ENCODE measurements at regions not wholly inside any gene's neighbourhood (a gene's known extent, or its start where the extent isn't known, plus 50 kb on each side); places are given as distances from the start of the nearest gene placed in this dataset.
"Not testable (repeated sequence)": the region's sequence is repeated elsewhere in the genome, so short reads cannot be mapped to it uniquely, and the experiment has no call there.

DNA sequence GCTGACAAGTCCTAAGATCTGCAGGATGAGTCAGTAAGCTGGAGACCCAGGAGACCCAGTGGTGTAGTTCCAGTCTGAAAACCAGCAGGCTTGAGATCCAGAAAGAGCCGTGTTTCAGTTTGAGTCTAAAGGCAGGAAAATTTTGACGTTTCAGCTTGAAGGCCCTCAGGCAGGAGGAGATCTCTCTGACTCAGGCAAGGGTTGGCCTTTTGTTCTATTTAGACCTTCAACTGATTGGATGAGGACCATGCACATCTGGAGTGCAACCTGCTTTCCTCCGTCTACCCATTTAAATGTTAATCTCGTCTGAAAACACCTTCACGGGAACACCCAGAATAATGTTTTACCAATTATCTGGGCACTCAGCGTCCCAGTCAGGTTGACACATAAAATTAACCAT is 69.5 kb downstream of the NPIPA7 start:
- no CpG with 5 or more reads among the region's 6 CpGs for WGBS (ENCODE audit: insufficient coverage, low lambda C conversion rate)

GRCh38 chr16:16449712-16450237 is 70.8 kb downstream of the NPIPA7 start:
- DNase-seq; H3K9me3 ChIP-seq (ENCODE audit: control insufficient read depth, low read depth, low read length): not testable (repeated sequence)
- WGBS (ENCODE audit: insufficient coverage, low lambda C conversion rate) = no CpG with 5 or more reads among the region's 4 CpGs

More for the DNA sequence above, 69.5 kb downstream of the NPIPA7 start:
- not testable (repeated sequence) for H3K4me3 ChIP-seq (ENCODE audit: low read length); H3K27me3 ChIP-seq (ENCODE audit: control insufficient read depth, insufficient read depth, low read length); H3K4me1 ChIP-seq (ENCODE audit: control insufficient read depth, insufficient read depth, low read length); DNase-seq; H3K36me3 ChIP-seq (ENCODE audit: control insufficient read depth, insufficient read depth, low read length); H3K27ac ChIP-seq (ENCODE audit: low read length); H3K9me3 ChIP-seq (ENCODE audit: control insufficient read depth, low read depth, low read length)

GRCh38 chr16:16451721-16452410 is 72.9 kb downstream of the NPIPA7 start:
- H3K27me3 ChIP-seq (ENCODE audit: control insufficient read depth, insufficient read depth, low read length); DNase-seq; H3K27ac ChIP-seq (ENCODE audit: low read length); H3K4me1 ChIP-seq (ENCODE audit: control insufficient read depth, insufficient read depth, low read length); H3K9me3 ChIP-seq (ENCODE audit: control insufficient read depth, low read depth, low read length); H3K36me3 ChIP-seq (ENCODE audit: control insufficient read depth, insufficient read depth, low read length); H3K4me3 ChIP-seq (ENCODE audit: low read length): not testable (repeated sequence)
- WGBS (ENCODE audit: insufficient coverage, low lambda C conversion rate) = no CpG with 5 or more reads among the region's 10 CpGs

More at GRCh38 chr16:16449712-16450237, 70.8 kb downstream of the NPIPA7 start:
- not testable (repeated sequence) for H3K27me3 ChIP-seq (ENCODE audit: control insufficient read depth, insufficient read depth, low read length); H3K36me3 ChIP-seq (ENCODE audit: control insufficient read depth, insufficient read depth, low read length); H3K4me3 ChIP-seq (ENCODE audit: low read length); H3K27ac ChIP-seq (ENCODE audit: low read length); H3K4me1 ChIP-seq (ENCODE audit: control insufficient read depth, insufficient read depth, low read length)

GRCh38 chr16:16458579-16458978 is 79.6 kb downstream of the NPIPA7 start:
- H3K4me3 ChIP-seq (ENCODE audit: low read length); H3K27ac ChIP-seq (ENCODE audit: low read length); DNase-seq; H3K9me3 ChIP-seq (ENCODE audit: control insufficient read depth, low read depth, low read length); H3K36me3 ChIP-seq (ENCODE audit: control insufficient read depth, insufficient read depth, low read length); H3K4me1 ChIP-seq (ENCODE audit: control insufficient read depth, insufficient read depth, low read length); H3K27me3 ChIP-seq (ENCODE audit: control insufficient read depth, insufficient read depth, low read length): not testable (repeated sequence)
- no CpG with 5 or more reads among the region's 5 CpGs for WGBS (ENCODE audit: insufficient coverage, low lambda C conversion rate)

GRCh38 chr16:16463792-16464191 is 84.9 kb downstream of the NPIPA7 start:
- H3K27me3 ChIP-seq (ENCODE audit: control insufficient read depth, insufficient read depth, low read length); H3K36me3 ChIP-seq (ENCODE audit: control insufficient read depth, insufficient read depth, low read length); H3K27ac ChIP-seq (ENCODE audit: low read length); DNase-seq; H3K4me1 ChIP-seq (ENCODE audit: control insufficient read depth, insufficient read depth, low read length); H3K9me3 ChIP-seq (ENCODE audit: control insufficient read depth, low read depth, low read length); H3K4me3 ChIP-seq (ENCODE audit: low read length): not testable (repeated sequence)
- WGBS (ENCODE audit: insufficient coverage, low lambda C conversion rate) = no CpG with 5 or more reads among the region's 6 CpGs

GRCh38 chr16:16488919-16489318 is 110.0 kb downstream of the NPIPA7 start:
- no CpG with 5 or more reads among the region's 4 CpGs for WGBS (ENCODE audit: insufficient coverage, low lambda C conversion rate)
- not testable (repeated sequence) for H3K36me3 ChIP-seq (ENCODE audit: control insufficient read depth, insufficient read depth, low read length); DNase-seq

DNA sequence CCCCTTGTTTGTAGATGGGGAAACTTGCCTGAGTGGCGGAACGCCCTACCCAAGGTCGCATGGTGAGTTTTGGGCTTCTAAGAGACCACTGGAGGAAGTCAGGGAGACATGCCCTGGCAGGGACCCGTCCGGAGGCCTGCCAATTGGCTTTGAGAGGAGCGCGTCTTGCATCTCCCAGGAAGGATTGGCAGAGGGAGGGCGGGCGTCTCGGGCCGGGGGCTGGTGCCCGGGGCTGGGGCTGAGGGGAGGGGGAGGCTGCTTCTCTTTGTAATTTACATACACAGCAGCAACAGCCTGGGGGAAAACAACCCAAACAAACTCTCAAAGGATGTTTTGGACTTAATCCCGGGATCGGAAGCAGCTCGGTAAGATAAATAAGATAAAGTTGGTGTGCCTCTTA is 110.5 kb downstream of the NPIPA7 start:
- H3K4me1 ChIP-seq (ENCODE audit: control insufficient read depth, insufficient read depth, low read length); H3K4me3 ChIP-seq (ENCODE audit: low read length): not testable (repeated sequence)
- WGBS (ENCODE audit: insufficient coverage, low lambda C conversion rate) = no CpG with 5 or more reads among the region's 15 CpGs

More at GRCh38 chr16:16488919-16489318, 110.0 kb downstream of the NPIPA7 start:
- H3K4me3 ChIP-seq (ENCODE audit: low read length); H3K9me3 ChIP-seq (ENCODE audit: control insufficient read depth, low read depth, low read length); H3K27ac ChIP-seq (ENCODE audit: low read length); H3K27me3 ChIP-seq (ENCODE audit: control insufficient read depth, insufficient read depth, low read length); H3K4me1 ChIP-seq (ENCODE audit: control insufficient read depth, insufficient read depth, low read length): not testable (repeated sequence)

DNA sequence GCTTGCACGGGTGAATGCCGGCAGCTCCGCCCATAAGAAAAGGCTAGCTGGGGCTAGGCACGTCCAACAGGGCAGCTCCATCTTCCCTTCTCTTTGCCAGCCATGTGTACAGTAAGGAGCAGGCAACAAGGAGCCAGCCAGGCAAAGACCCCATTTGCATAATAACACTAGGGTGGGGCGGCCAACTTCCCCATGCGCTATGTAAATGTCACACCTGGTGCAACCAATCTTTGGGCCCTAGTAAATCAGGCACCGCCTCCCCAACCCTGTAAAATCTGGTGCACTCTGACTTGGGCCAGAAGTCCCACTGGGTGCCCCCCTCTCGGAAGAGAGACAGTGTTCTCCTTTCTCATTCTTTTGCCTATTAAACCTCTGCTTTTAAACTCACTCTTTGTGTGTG is 115.2 kb downstream of the NPIPA7 start:
- H3K9me3 ChIP-seq (ENCODE audit: control insufficient read depth, low read depth, low read length); H3K4me3 ChIP-seq (ENCODE audit: low read length); H3K27ac ChIP-seq (ENCODE audit: low read length); H3K36me3 ChIP-seq (ENCODE audit: control insufficient read depth, insufficient read depth, low read length); H3K4me1 ChIP-seq (ENCODE audit: control insufficient read depth, insufficient read depth, low read length); H3K27me3 ChIP-seq (ENCODE audit: control insufficient read depth, insufficient read depth, low read length); DNase-seq: not testable (repeated sequence)
- WGBS (ENCODE audit: insufficient coverage, low lambda C conversion rate) = no CpG with 5 or more reads among the region's 8 CpGs

More for the DNA sequence above, 110.5 kb downstream of the NPIPA7 start:
- not testable (repeated sequence) for H3K9me3 ChIP-seq (ENCODE audit: control insufficient read depth, low read depth, low read length); DNase-seq; H3K36me3 ChIP-seq (ENCODE audit: control insufficient read depth, insufficient read depth, low read length); H3K27me3 ChIP-seq (ENCODE audit: control insufficient read depth, insufficient read depth, low read length); H3K27ac ChIP-seq (ENCODE audit: low read length)

GRCh38 chr16:16494998-16495397 is 116.1 kb downstream of the NPIPA7 start:
- no CpG with 5 or more reads among the region's 11 CpGs for WGBS (ENCODE audit: insufficient coverage, low lambda C conversion rate)

DNA sequence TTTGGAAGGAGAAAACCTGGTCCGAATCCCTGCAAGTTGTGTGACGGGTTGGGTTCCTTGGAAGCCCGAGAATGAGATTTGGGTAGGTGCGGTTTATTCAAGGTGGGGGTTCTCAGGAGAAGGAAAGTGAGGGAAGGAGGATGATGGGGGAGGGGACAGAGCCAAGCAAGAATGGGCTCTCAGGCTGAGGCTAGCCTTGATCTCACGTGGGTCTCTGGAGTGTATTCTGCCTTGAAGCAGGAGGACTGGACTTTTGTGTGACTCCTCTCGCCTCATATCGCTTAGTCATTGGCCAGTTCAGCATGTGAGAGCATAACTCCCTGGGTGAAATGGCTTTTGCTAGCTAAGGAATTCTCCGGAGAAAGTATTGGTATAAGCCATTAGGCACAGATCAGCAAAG is 120.9 kb downstream of the NPIPA7 start:
- H3K27me3 ChIP-seq (ENCODE audit: control insufficient read depth, insufficient read depth, low read length); H3K4me1 ChIP-seq (ENCODE audit: control insufficient read depth, insufficient read depth, low read length); H3K27ac ChIP-seq (ENCODE audit: low read length); H3K4me3 ChIP-seq (ENCODE audit: low read length); DNase-seq; H3K36me3 ChIP-seq (ENCODE audit: control insufficient read depth, insufficient read depth, low read length); H3K9me3 ChIP-seq (ENCODE audit: control insufficient read depth, low read depth, low read length): not testable (repeated sequence)
- WGBS (ENCODE audit: insufficient coverage, low lambda C conversion rate) = no CpG with 5 or more reads among the region's 8 CpGs

More at GRCh38 chr16:16494998-16495397, 116.1 kb downstream of the NPIPA7 start:
- not testable (repeated sequence) for DNase-seq; H3K36me3 ChIP-seq (ENCODE audit: control insufficient read depth, insufficient read depth, low read length); H3K9me3 ChIP-seq (ENCODE audit: control insufficient read depth, low read depth, low read length); H3K4me3 ChIP-seq (ENCODE audit: low read length); H3K27ac ChIP-seq (ENCODE audit: low read length); H3K27me3 ChIP-seq (ENCODE audit: control insufficient read depth, insufficient read depth, low read length); H3K4me1 ChIP-seq (ENCODE audit: control insufficient read depth, insufficient read depth, low read length)

- not testable (repeated sequence) for H3K27me3 ChIP-seq (ENCODE audit: control insufficient read depth, insufficient read depth, low read length); H3K36me3 ChIP-seq (ENCODE audit: control insufficient read depth, insufficient read depth, low read length); H3K4me1 ChIP-seq (ENCODE audit: control insufficient read depth, insufficient read depth, low read length); H3K4me3 ChIP-seq (ENCODE audit: low read length); H3K9me3 ChIP-seq (ENCODE audit: control insufficient read depth, low read depth, low read length); H3K27ac ChIP-seq (ENCODE audit: low read length); DNase-seq
- WGBS (ENCODE audit: insufficient coverage, low lambda C conversion rate) = no CpG with 5 or more reads among the region's 1 CpG
These were observed 128.1 kb downstream of the NPIPA7 start for GRCh38 chr16:16507041-16507440.
